Lower lobe of right lung (tissue), 2 donors: ENCODE measurements at regions not wholly inside any gene's neighbourhood (a gene's known extent, or its start where the extent isn't known, plus 50 kb on each side); places are given as distances from the start of the nearest gene placed in this dataset.
"Not testable (repeated sequence)": the region's sequence is repeated elsewhere in the genome, so short reads cannot be mapped to it uniquely, and the experiment has no call there.

ENCODE experiments used
- ATAC-seq, 2 donors: fragments of 200-7000 bp; cut with Tn5 transposase; one replicate each; pipeline ENCODE4 v1.9.1; 2020 to 2022; ENCODE audit warnings: mild to moderate bottlenecking in 2 of 2, moderate library complexity in 2 of 2
- DNase-seq: peaks from one replicate; pipeline ENCODE4 v3.0.0-alpha.2; 2020
- H3K27ac ChIP-seq: fragments of 200-600 bp; one replicate; pipeline ENCODE4 v1.8.0; 2022
- H3K27me3 ChIP-seq: fragments of 200-600 bp; one replicate; pipeline ENCODE4 v1.8.0; 2022; ENCODE audit warnings: low read depth
- H3K36me3 ChIP-seq: fragments of 200-600 bp; one replicate; pipeline ENCODE4 v1.8.0; 2022; ENCODE audit warnings: mild to moderate bottlenecking
- H3K4me1 ChIP-seq: fragments of 200-600 bp; one replicate; pipeline ENCODE4 v1.8.0; 2022
- H3K4me3 ChIP-seq: fragments of 200-600 bp; one replicate; pipeline ENCODE4 v1.8.0; 2022; ENCODE audit warnings: mild to moderate bottlenecking
- H3K9me3 ChIP-seq: fragments of 200-600 bp; one replicate; pipeline ENCODE4 v1.8.0; 2022
- intact Hi-C: fragments of 100-400 bp; cut with DNase I; formaldehyde crosslinking; loops from one replicate; pipeline ENCODE4 v1.11.0; 2022
- TF ChIP-seq, protein P1 (sequence below): fragments of 200-600 bp; IDR thresholded peaks from one replicate; pipeline ENCODE4 v1.8.0; 2022; ENCODE audit warnings: antibody characterized with exemption, mild to moderate bottlenecking
- donor health status: DM: no; HTN: yes; CAD: no; lungs with severe emphysema.

DNA sequence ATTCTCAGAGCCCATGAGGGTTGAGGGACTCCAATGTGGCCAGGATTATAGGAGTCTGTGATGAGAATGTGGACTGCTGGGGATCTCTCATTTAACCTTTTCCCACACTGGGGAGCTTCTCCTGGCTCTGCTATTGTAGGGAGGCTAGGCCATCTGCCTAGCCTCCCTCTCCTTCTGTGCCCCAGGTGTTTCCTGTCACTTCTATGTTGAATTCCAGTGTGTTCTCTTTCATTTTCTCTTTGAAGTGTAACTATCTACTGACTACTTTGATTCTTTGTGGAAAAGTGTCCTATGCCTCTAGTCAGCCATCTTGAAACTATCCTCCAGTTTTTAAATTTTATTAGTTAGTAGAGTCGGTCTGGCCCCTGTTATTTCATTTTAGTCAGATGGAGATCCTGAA is 53.4 kb upstream of the ABCD2 start:
- Histone ChIP-seq H3K27me3 (no peaks in the 10 kb centered on the region), H3K4me1 (no peaks in the 10 kb centered on the region), H3K9me3 (peaks cover 9% of the 10 kb centered on the region), H3K36me3 (no peaks in the 10 kb centered on the region), H3K4me3 (no peak overlapping the region), H3K27ac (no peak overlapping the region)
- TF ChIP-seq, protein P1, sequence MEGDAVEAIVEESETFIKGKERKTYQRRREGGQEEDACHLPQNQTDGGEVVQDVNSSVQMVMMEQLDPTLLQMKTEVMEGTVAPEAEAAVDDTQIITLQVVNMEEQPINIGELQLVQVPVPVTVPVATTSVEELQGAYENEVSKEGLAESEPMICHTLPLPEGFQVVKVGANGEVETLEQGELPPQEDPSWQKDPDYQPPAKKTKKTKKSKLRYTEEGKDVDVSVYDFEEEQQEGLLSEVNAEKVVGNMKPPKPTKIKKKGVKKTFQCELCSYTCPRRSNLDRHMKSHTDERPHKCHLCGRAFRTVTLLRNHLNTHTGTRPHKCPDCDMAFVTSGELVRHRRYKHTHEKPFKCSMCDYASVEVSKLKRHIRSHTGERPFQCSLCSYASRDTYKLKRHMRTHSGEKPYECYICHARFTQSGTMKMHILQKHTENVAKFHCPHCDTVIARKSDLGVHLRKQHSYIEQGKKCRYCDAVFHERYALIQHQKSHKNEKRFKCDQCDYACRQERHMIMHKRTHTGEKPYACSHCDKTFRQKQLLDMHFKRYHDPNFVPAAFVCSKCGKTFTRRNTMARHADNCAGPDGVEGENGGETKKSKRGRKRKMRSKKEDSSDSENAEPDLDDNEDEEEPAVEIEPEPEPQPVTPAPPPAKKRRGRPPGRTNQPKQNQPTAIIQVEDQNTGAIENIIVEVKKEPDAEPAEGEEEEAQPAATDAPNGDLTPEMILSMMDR = no peak
- DNase-seq (no peak), ATAC-seq (no peak)
- intact Hi-C loops = no loop called here

DNA sequence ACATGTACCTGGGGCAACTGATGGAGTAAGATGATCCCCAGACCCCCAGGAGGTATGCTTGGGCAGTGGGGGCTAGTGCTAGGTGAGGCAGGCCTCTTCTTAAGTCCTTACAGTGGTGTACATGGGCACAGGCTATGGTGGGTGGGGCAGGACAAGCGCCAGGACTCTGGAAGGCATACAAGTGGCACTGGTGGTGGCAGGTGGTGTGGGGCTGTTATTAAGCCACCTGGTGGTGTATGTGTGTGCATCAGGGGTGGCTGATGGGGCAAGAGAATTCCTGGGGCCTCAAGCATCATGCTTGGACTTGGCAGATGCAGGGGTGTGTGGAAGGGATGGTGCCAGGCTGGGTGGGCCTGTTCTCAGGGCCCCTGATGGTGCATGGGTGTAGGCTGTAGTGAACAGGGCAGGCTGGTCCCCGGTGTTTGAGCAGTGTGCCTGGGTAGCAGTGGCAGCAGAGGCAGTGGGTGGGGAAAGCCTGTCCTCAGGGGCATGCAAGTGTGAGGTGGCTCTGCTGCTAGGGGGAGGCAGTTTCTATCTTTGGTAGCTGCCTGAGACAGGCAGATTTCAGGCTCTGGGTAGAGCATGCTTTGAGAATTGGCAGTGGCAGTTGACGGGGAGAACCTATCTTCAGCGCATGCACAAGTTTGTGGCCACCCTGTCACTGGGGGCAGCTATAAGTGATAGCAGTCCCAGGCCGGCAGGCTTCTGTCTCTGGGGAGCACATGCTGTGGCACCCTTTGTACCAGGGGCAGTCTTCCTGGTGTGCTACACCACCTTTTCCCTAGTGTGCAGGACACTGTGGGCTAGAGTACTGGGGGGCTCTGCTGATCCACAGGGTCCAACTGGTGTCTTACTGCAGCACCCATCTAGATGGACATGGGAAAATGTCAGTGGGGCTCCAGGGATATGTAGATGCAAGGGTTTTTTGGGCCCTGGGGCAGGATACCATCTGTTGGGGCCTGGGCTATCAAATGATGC is 52.6 kb upstream of the ABCD2 start:
- TF ChIP-seq, protein P1 = no peak
- no peak overlapping the region for H3K27ac ChIP-seq
- ATAC-seq (peak; percentile 16 to 49), DNase-seq (no peak)
- no peaks in the 10 kb centered on the region for H3K4me1 ChIP-seq
- no peaks in the 10 kb centered on the region for H3K27me3 ChIP-seq
- intact Hi-C loops = no loop called here
- H3K9me3 ChIP-seq = peaks cover 9% of the 10 kb centered on the region
- H3K36me3 ChIP-seq = no peaks in the 10 kb centered on the region
- no peak overlapping the region for H3K4me3 ChIP-seq

DNA sequence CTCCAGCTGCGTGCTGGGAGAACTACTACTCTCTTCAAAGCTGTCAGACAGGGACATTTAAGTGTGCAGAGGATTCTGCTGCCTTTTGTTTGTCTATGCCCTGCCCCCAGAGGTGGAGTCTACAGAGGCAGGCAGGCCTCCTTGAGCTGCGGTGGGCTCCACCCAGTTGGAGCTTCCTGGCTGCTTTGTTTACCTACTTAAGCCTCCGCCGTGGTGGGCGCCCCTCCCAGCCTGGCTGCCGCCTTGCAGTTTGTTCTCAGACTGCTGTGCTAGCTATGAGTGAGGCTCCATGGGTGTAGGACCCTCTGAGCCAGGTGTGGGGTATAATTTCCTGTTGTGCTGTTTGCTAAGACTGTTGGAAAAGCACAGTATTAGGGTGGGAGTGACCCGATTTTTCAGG is 49.9 kb upstream of the ABCD2 start:
- DNase-seq = not testable (repeated sequence)

More for the DNA sequence above, 49.9 kb upstream of the ABCD2 start:
- H3K27me3 ChIP-seq, ATAC-seq, H3K9me3 ChIP-seq, H3K4me3 ChIP-seq, H3K4me1 ChIP-seq, H3K27ac ChIP-seq, H3K36me3 ChIP-seq, intact Hi-C loops: not testable (repeated sequence)
